BLaER1 (cell line): ENCODE measurements at regions not wholly inside any gene's neighbourhood (a gene's known extent, or its start where the extent isn't known, plus 50 kb on each side); places are given as distances from the start of the nearest gene placed in this dataset.

Experiments
- H3K27ac ChIP-seq: shearing (Covaris generic); formaldehyde crosslinking; 2 replicates; pipeline ENCODE4 v1.8.1; 2022
- H3K27me3 ChIP-seq: shearing (Covaris generic); formaldehyde crosslinking; 2 replicates; pipeline ENCODE4 v1.8.1; 2022
- H3K36me3 ChIP-seq: shearing (Covaris generic); formaldehyde crosslinking; 2 replicates; pipeline ENCODE4 v1.8.1; 2022
- H3K4me1 ChIP-seq: shearing (Covaris generic); formaldehyde crosslinking; 2 replicates; pipeline ENCODE4 v1.8.1; 2022
- H3K4me2 ChIP-seq: shearing (Covaris generic); formaldehyde crosslinking; 2 replicates; pipeline ENCODE4 v1.8.1; 2022
- H3K4me3 ChIP-seq: shearing (Covaris generic); formaldehyde crosslinking; 2 replicates; pipeline ENCODE4 v1.8.1; 2022
- H3K9ac ChIP-seq: shearing (Covaris generic); formaldehyde crosslinking; 2 replicates; pipeline ENCODE4 v1.8.1; 2022
- H3K9me3 ChIP-seq: shearing (Covaris generic); formaldehyde crosslinking; 2 replicates; pipeline ENCODE4 v1.8.1; 2022
- H4K20me1 ChIP-seq: shearing (Covaris generic); formaldehyde crosslinking; 2 replicates; pipeline ENCODE4 v1.8.1; 2022
- Cebpa-rat ChIP-seq: shearing (Covaris generic); IDR thresholded peaks from 2 replicates; pipeline ENCODE4 v1.8.1; 2022

GRCh38 chr14:66043921-66044320 is 442.2 kb upstream of the CCDC196 start:
- no peak overlapping the region for H3K4me2 ChIP-seq

GRCh38 chr14:66045572-66046021 is 440.6 kb upstream of the CCDC196 start:
- H3K27me3 ChIP-seq, result no peaks in the 10 kb centered on the region
- no peak overlapping the region for H3K4me3 ChIP-seq
- no peak overlapping the region for H3K9ac ChIP-seq
- H3K9me3 ChIP-seq, result no peaks in the 10 kb centered on the region
- H3K27ac ChIP-seq, result no peak overlapping the region
- H3K4me1 ChIP-seq, result no peaks in the 10 kb centered on the region
- H4K20me1 ChIP-seq, result no peaks in the 10 kb centered on the region
- no peak for TF ChIP-seq Cebpa-rat
- no peak overlapping the region for H3K4me2 ChIP-seq
- H3K36me3 ChIP-seq, result no peaks in the 10 kb centered on the region

More at GRCh38 chr14:66043921-66044320, 442.2 kb upstream of the CCDC196 start:
- H3K9me3 ChIP-seq, result no peaks in the 10 kb centered on the region
- no peaks in the 10 kb centered on the region for H4K20me1 ChIP-seq
- TF ChIP-seq Cebpa-rat, result no peak
- no peak overlapping the region for H3K4me3 ChIP-seq
- no peaks in the 10 kb centered on the region for H3K36me3 ChIP-seq
- H3K27ac ChIP-seq, result no peak overlapping the region
- H3K27me3 ChIP-seq, result no peaks in the 10 kb centered on the region
- H3K9ac ChIP-seq, result no peak overlapping the region
- no peaks in the 10 kb centered on the region for H3K4me1 ChIP-seq

- Histone ChIP-seq H3K4me2 (no peak overlapping the region), H3K27me3 (no peaks in the 10 kb centered on the region), H3K27ac (no peak overlapping the region), H3K36me3 (no peaks in the 10 kb centered on the region), H3K4me3 (no peak overlapping the region), H3K9me3 (no peaks in the 10 kb centered on the region), H3K9ac (no peak overlapping the region), H3K4me1 (no peaks in the 10 kb centered on the region), H4K20me1 (no peaks in the 10 kb centered on the region)
- no peak for TF ChIP-seq Cebpa-rat
Measured at GRCh38 chr14:66046035-66046434, 440.1 kb upstream of the CCDC196 start.

GRCh38 chr14:66046591-66046990 is 439.6 kb upstream of the CCDC196 start:
- no peaks in the 10 kb centered on the region for H3K27me3 ChIP-seq
- H3K9me3 ChIP-seq, result no peaks in the 10 kb centered on the region
- no peaks in the 10 kb centered on the region for H4K20me1 ChIP-seq
- TF ChIP-seq Cebpa-rat, result no peak
- H3K9ac ChIP-seq, result no peak overlapping the region
- H3K4me1 ChIP-seq, result no peaks in the 10 kb centered on the region
- no peak overlapping the region for H3K4me2 ChIP-seq
- no peak overlapping the region for H3K27ac ChIP-seq
- H3K4me3 ChIP-seq, result no peak overlapping the region
- no peaks in the 10 kb centered on the region for H3K36me3 ChIP-seq

DNA sequence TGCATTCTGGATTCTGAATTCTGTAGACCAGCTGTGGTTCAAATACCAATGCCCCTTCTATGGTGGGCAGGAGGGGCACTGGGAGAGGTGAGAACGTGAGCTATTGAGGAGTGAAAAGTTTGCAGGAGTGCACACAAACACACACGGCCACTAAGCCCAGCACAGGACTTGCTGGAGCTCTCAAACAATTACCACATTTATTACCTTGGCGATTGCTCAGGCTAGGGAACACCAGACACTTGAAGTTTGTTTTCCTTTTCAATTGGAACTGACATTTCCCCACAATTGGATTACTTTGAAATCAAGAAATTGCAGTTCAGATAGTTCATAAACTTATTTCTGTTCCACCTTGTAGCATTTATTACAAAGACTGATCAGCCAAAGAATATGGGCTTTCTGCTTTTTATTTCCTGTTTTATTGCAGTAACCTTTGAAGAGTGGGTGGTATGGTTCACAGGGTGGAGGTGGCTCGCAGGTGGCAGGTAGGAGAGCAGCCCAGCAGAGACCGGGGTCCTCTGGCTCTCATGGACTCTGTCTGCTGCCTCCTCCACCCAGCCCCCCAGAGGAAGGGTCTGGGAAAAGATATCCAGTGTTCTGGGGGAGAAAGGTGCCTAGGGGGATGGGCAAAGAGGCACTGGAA is 429.8 kb upstream of the CCDC196 start:
- H3K4me1 ChIP-seq, result no peaks in the 10 kb centered on the region
- no peak overlapping the region for H3K4me3 ChIP-seq
- no peak overlapping the region for H3K4me2 ChIP-seq
- no peak overlapping the region for H3K9ac ChIP-seq
- H3K9me3 ChIP-seq, result peaks cover 11% of the 10 kb centered on the region
- no peaks in the 10 kb centered on the region for H3K27me3 ChIP-seq
- TF ChIP-seq Cebpa-rat, result no peak
- H3K36me3 ChIP-seq, result no peaks in the 10 kb centered on the region
- no peak overlapping the region for H3K27ac ChIP-seq
- no peaks in the 10 kb centered on the region for H4K20me1 ChIP-seq

GRCh38 chr14:66056926-66057552 is 429.1 kb upstream of the CCDC196 start:
- Histone ChIP-seq H3K4me1 (no peaks in the 10 kb centered on the region), H3K4me3 (no peak overlapping the region), H3K4me2 (no peak overlapping the region), H3K27ac (no peak overlapping the region), H3K27me3 (no peaks in the 10 kb centered on the region), H3K36me3 (no peaks in the 10 kb centered on the region), H3K9me3 (peaks cover 11% of the 10 kb centered on the region), H4K20me1 (no peaks in the 10 kb centered on the region), H3K9ac (no peak overlapping the region)
- no peak for TF ChIP-seq Cebpa-rat

DNA sequence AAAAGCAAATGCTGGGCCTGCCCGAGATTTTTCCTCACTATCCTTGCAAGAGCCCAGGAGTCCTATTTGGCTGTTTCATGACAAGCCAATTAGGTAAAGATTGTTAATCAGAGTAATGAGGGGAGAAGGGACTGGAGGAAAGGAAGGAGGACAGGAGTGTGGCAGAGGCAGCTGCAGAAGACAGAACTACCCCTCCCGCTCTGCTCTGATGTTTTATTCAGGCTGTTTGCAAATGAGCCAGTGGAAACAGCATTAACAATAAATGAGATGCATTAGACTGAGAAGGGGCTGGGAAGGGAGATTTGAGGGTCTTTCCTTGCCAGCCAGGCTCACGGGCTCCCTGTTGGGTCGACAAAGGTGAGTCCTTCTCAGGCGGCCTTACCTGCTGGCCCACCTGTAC is 421.0 kb upstream of the CCDC196 start:
- Histone ChIP-seq H3K4me3 (no peak overlapping the region), H3K27ac (no peak overlapping the region), H4K20me1 (no peaks in the 10 kb centered on the region), H3K9ac (no peak overlapping the region), H3K27me3 (no peaks in the 10 kb centered on the region), H3K4me1 (no peaks in the 10 kb centered on the region), H3K36me3 (no peaks in the 10 kb centered on the region), H3K4me2 (no peak overlapping the region), H3K9me3 (no peaks in the 10 kb centered on the region)
- TF ChIP-seq Cebpa-rat, result no peak

- no peak overlapping the region for H3K4me2 ChIP-seq
- no peaks in the 10 kb centered on the region for H3K4me1 ChIP-seq
- H3K9ac ChIP-seq, result no peak overlapping the region
- no peak overlapping the region for H3K4me3 ChIP-seq
- no peaks in the 10 kb centered on the region for H4K20me1 ChIP-seq
- H3K27ac ChIP-seq, result no peak overlapping the region
- no peaks in the 10 kb centered on the region for H3K9me3 ChIP-seq
- no peaks in the 10 kb centered on the region for H3K27me3 ChIP-seq
- no peaks in the 10 kb centered on the region for H3K36me3 ChIP-seq
- TF ChIP-seq Cebpa-rat, result no peak
Measured at GRCh38 chr14:66066981-66067776, 419.0 kb upstream of the CCDC196 start.

GRCh38 chr14:66069036-66069435 is 417.1 kb upstream of the CCDC196 start:
- Histone ChIP-seq H3K9me3 (no peaks in the 10 kb centered on the region), H3K9ac (no peak overlapping the region), H3K4me1 (peaks cover under 1% of the 10 kb centered on the region; the same call in 1 of the 2 replicates), H3K36me3 (no peaks in the 10 kb centered on the region), H3K27me3 (no peaks in the 10 kb centered on the region), H3K4me3 (no peak overlapping the region), H3K4me2 (no peak overlapping the region), H4K20me1 (no peaks in the 10 kb centered on the region), H3K27ac (no peak overlapping the region)
- no peak for TF ChIP-seq Cebpa-rat
